C1 segment of cervical spinal cord (tissue), 14 donors: ENCODE measurements at regions not wholly inside any gene's neighbourhood (a gene's known extent, or its start where the extent isn't known, plus 50 kb on each side); places are given as distances from the start of the nearest gene placed in this dataset.

ENCODE experiments used
- DNase-seq, 14 donors: peaks; one replicate each; lab custom pipeline; 2025; lab: John Stamatoyannopoulos, UW

- no peak for DNase-seq
Measured at GRCh38 chr7:31284106-31284505, 56.4 kb downstream of the NEUROD6 start.

- no peak for DNase-seq
Measured at GRCh38 chr7:31271641-31272405, 68.7 kb downstream of the NEUROD6 start.

GRCh38 chr7:31267486-31267885, 73.0 kb downstream of the NEUROD6 start:
- DNase-seq = no peak

- DNase-seq = no peak
Measured at GRCh38 chr7:31263338-31263737, 77.2 kb downstream of the NEUROD6 start.

- DNase-seq = no peak
Measured at GRCh38 chr7:31261341-31261740, 79.2 kb downstream of the NEUROD6 start.

GRCh38 chr7:31260851-31261250, 79.7 kb downstream of the NEUROD6 start:
- no peak for DNase-seq

- no peak for DNase-seq
Measured at GRCh38 chr7:31258391-31258790, 82.1 kb downstream of the NEUROD6 start.

- DNase-seq = no peak
Measured at GRCh38 chr7:31256506-31256905, 84.0 kb downstream of the NEUROD6 start.

- DNase-seq = no peak
Measured at GRCh38 chr7:31254926-31255325, 85.6 kb downstream of the NEUROD6 start.

GRCh38 chr7:31253532-31253931, 87.0 kb downstream of the NEUROD6 start:
- DNase-seq = no peak

- no peak for DNase-seq
Measured at GRCh38 chr7:31251441-31251840, 89.1 kb downstream of the NEUROD6 start.

- peak in 1 of 14 donors; percentile 2 for DNase-seq
Measured at GRCh38 chr7:31249671-31250070, 90.9 kb downstream of the NEUROD6 start.

- DNase-seq = no peak
Measured at GRCh38 chr7:31236868-31237267, 103.7 kb downstream of the NEUROD6 start.

GRCh38 chr7:31234836-31235605, 105.5 kb downstream of the NEUROD6 start:
- peak in 1 of 14 donors; percentile 3 for DNase-seq

- no peak for DNase-seq
Measured at GRCh38 chr7:31228957-31229356, 111.6 kb downstream of the NEUROD6 start.

GRCh38 chr7:31214751-31215150, 125.8 kb downstream of the NEUROD6 start:
- no peak for DNase-seq

- DNase-seq = no peak
Measured at GRCh38 chr7:31211281-31211680, 129.2 kb downstream of the NEUROD6 start.

- no peak for DNase-seq
Measured at GRCh38 chr7:31204071-31204470, 136.5 kb downstream of the NEUROD6 start.

GRCh38 chr7:31203551-31203950, 137.0 kb downstream of the NEUROD6 start:
- DNase-seq = no peak

- DNase-seq = no peak
Measured at GRCh38 chr7:31202801-31203200, 137.7 kb downstream of the NEUROD6 start.

- peak in 12 of 14 donors; percentile 2 to 53 (median 26) for DNase-seq
Measured at GRCh38 chr7:31192986-31193385, 140.9 kb downstream of the ADCYAP1R1 start.

- DNase-seq = no peak
Measured at GRCh38 chr7:31190906-31191305, 138.8 kb downstream of the ADCYAP1R1 start.

- no peak for DNase-seq
Measured at GRCh38 chr7:31186202-31186601, 134.1 kb downstream of the ADCYAP1R1 start.
